B cell (primary cell): ENCODE measurements at regions not wholly inside any gene's neighbourhood (a gene's known extent, or its start where the extent isn't known, plus 50 kb on each side); places are given as distances from the start of the nearest gene placed in this dataset.

ENCODE experiments used
- ATAC-seq: fragments of 200-7000 bp; cut with Tn5 transposase; one replicate; pipeline ENCODE4 v1.10.0; 2021; ENCODE audit warnings: low read depth, mild to moderate bottlenecking, moderate number of reproducible peaks, moderate library complexity
- CTCF ChIA-PET: fragments of 350-600 bp; sonication (Branson Sonifier 250); formaldehyde crosslinking; loops from one replicate; lab custom pipeline; 2021; ENCODE audit warnings: antibody characterized with exemption, inconsistent platforms; lab: Charles Lee
- POLR2A ChIA-PET: fragments of 350-600 bp; sonication (Branson Sonifier 250); formaldehyde crosslinking; loops from one replicate; lab custom pipeline; 2021; ENCODE audit warnings: antibody characterized with exemption; lab: Charles Lee
- DNase-seq: peaks from one replicate; pipeline ENCODE4 v3.0.0; 2013
- H2AFZ ChIP-seq: 2 replicates; pipeline ENCODE4 v1.6.1; 2012; ENCODE audit warnings: mild to moderate bottlenecking, low read depth, low read length; ENCODE audit not compliant: insufficient read depth, poor library complexity, severe bottlenecking
- H3K27ac ChIP-seq, 2 donors: 1 replicate in 1 of 2; 2 replicates in 1 of 2; pipeline ENCODE4 v1.5.1; 2012 to 2013; ENCODE audit warnings: low read length in 2 of 2, mild to moderate bottlenecking in 2 of 2, moderate library complexity in 1 of 2
- H3K27me3 ChIP-seq, 4 experiments: fragments of 200-600 bp in 1 of 4; sonication (generic) in 1 of 4; replicated peaks in 1 of 4; 1 replicate in 2 of 4; 2 replicates in 2 of 4; pipeline versions ENCODE4 v1.6.1 to v1.7.0; 2013 to 2016; ENCODE audit warnings: low read length in 3 of 4, mild to moderate bottlenecking in 2 of 4, mixed read lengths in 1 of 4, moderate library complexity in 1 of 4; ENCODE audit not compliant: insufficient read depth in 4 of 4, control insufficient read depth in 3 of 4; ENCODE audit errors: control extremely low read depth in 1 of 4
- H3K36me3 ChIP-seq, 2 experiments: replicated peaks in 1 of 2; 1 replicate in 1 of 2; 2 replicates in 1 of 2; pipeline versions ENCODE4 v1.6.1 to v1.7.1; 2013; ENCODE audit warnings: low read length in 1 of 2; ENCODE audit not compliant: insufficient read depth in 2 of 2, control insufficient read depth in 1 of 2; ENCODE audit errors: control extremely low read depth in 1 of 2, extremely low read depth in 1 of 2
- H3K4me1 ChIP-seq, 2 donors: fragments of 200-600 bp in 1 of 2; sonication (generic) in 1 of 2; 1 replicate in 1 of 2; 2 replicates in 1 of 2; pipeline versions ENCODE4 v1.5.1 to v1.6.1; 2013 to 2017; ENCODE audit warnings: low read length in 2 of 2; ENCODE audit not compliant: control insufficient read depth in 2 of 2, insufficient read depth in 2 of 2
- H3K4me2 ChIP-seq: replicated peaks from 2 replicates; pipeline ENCODE3; 2012; ENCODE audit warnings: mild to moderate bottlenecking, low read depth, low read length; ENCODE audit not compliant: poor library complexity, severe bottlenecking
- H3K4me3 ChIP-seq, 5 experiments: fragments of 200-600 bp in 1 of 5; sonication (generic) in 1 of 5; 1 replicate in 3 of 5; 2 replicates in 2 of 5; pipeline versions ENCODE4 v1.5.1 to v1.7.0; 2011 to 2016; ENCODE audit warnings: low read length in 4 of 5, mild to moderate bottlenecking in 4 of 5, low read depth in 2 of 5, control low read depth in 1 of 5, moderate library complexity in 1 of 5; ENCODE audit not compliant: insufficient read depth in 1 of 5; ENCODE audit errors: control extremely low read depth in 1 of 5, extremely low read depth in 1 of 5
- H3K79me2 ChIP-seq: fragments of 200-600 bp; sonication (generic); one replicate; pipeline ENCODE4 v1.6.0; 2016; ENCODE audit warnings: low read length; ENCODE audit not compliant: control insufficient read depth, insufficient read depth
- H3K9ac ChIP-seq: fragments of 200-600 bp; sonication (generic); 2 replicates; pipeline ENCODE4 v1.6.1; 2017; ENCODE audit warnings: mild to moderate bottlenecking, low read length, moderate library complexity
- H3K9me3 ChIP-seq, 3 donors: one replicate each; pipeline versions ENCODE4 v1.6.1 to v1.7.1; 2013; ENCODE audit warnings: low read length in 2 of 3; ENCODE audit not compliant: control insufficient read depth in 2 of 3, insufficient read depth in 1 of 3; ENCODE audit errors: control extremely low read depth in 1 of 3
- H4K20me1 ChIP-seq: 2 replicates; pipeline ENCODE4 v1.6.0; 2012; ENCODE audit warnings: mild to moderate bottlenecking, low read length; ENCODE audit not compliant: insufficient read depth, control insufficient read depth, poor library complexity, severe bottlenecking
- H3K27ac Mint-ChIP-seq: one replicate; pipeline ENCODE4 v1.8.0; 2021; ENCODE audit warnings: mixed read lengths
- H3K27me3 Mint-ChIP-seq: one replicate; pipeline ENCODE4 v1.8.0; 2021; ENCODE audit warnings: mixed read lengths
- H3K4me1 Mint-ChIP-seq: one replicate; pipeline ENCODE4 v1.8.0; 2021; ENCODE audit warnings: mixed read lengths
- H3K4me3 Mint-ChIP-seq: one replicate; pipeline ENCODE4 v1.8.0; 2021; ENCODE audit warnings: mixed read lengths
- H3K9me3 Mint-ChIP-seq: one replicate; pipeline ENCODE4 v1.8.0; 2022; ENCODE audit warnings: mixed read lengths; ENCODE audit not compliant: insufficient read depth
- CTCF ChIP-seq: fragments of 200-600 bp; IDR thresholded peaks from one replicate; pipeline ENCODE4 v1.8.0; 2022; ENCODE audit warnings: antibody characterized with exemption, mild to moderate bottlenecking
- EZH2 ChIP-seq: IDR thresholded peaks from 2 replicates; pipeline ENCODE4 v1.6.1; 2012; ENCODE audit warnings: borderline replicate concordance, low read depth, mild to moderate bottlenecking, moderate library complexity, low read length; ENCODE audit not compliant: insufficient read depth, poor library complexity, severe bottlenecking
- WGBS: methylation state at CpG from one replicate; pipeline ENCODE4 v1.1.5; 2013; ENCODE audit warnings: missing lambda C conversion rate; ENCODE audit not compliant: insufficient coverage; 5-methylcytosine and 5-hydroxymethylcytosine counted together
- intact Hi-C: fragments of 100-400 bp; cut with micrococcal nuclease; formaldehyde crosslinking; loops from one replicate; pipeline ENCODE4 v1.10.0; 2022

- peaks cover 0 to 3% (median 0%) of the 10 kb centered on the region in 4 experiments for H3K27me3 ChIP-seq
- H3K79me2 ChIP-seq = no peaks in the 10 kb centered on the region
- no peaks in the 10 kb centered on the region for H3K4me1 ChIP-seq
- intact Hi-C loops = no loop called here
- H3K27ac ChIP-seq = no peak overlapping the region
- Mint-ChIP-seq H3K27me3 (no peaks in the 10 kb centered on the region), H3K27ac (no peak overlapping the region), H3K4me3 (no peak overlapping the region), H3K4me1 (no peaks in the 10 kb centered on the region), H3K9me3 (no peaks in the 10 kb centered on the region)
- no peak overlapping the region for H2AFZ ChIP-seq
- no peak for TF ChIP-seq EZH2
- H3K4me3 ChIP-seq = no peak overlapping the region
- no peak overlapping the region for H3K9ac ChIP-seq
- WGBS = 95% methylated on average over 5 of the region's 5 CpGs
- H3K4me2 ChIP-seq = no peak overlapping the region
- DNase-seq (no peak), ATAC-seq (no peak)
- ChIA-PET POLR2A (no interaction called here), CTCF (no interaction called here)
- no peaks in the 10 kb centered on the region for H3K36me3 ChIP-seq
- no peaks in the 10 kb centered on the region for H3K9me3 ChIP-seq
- H4K20me1 ChIP-seq = no peaks in the 10 kb centered on the region
Measured at GRCh38 chr12:28811457-28811856, 337.6 kb upstream of the FAR2 start.

- H3K27ac Mint-ChIP-seq = no peak overlapping the region
- no peaks in the 10 kb centered on the region for H3K4me1 ChIP-seq
- H3K9me3 ChIP-seq = peaks cover 0 to 7% (median 2%) of the 10 kb centered on the region in 3 donors
- ChIA-PET CTCF (no interaction called here), POLR2A (no interaction called here)
- H3K27ac ChIP-seq = no peak overlapping the region
- WGBS = 85% methylated on average over 4 of the region's 4 CpGs
- no peak overlapping the region for H3K9ac ChIP-seq
- TF ChIP-seq CTCF (no peak), EZH2 (no peak)
- ATAC-seq (no peak), DNase-seq (no peak)
- no peak overlapping the region for H2AFZ ChIP-seq
- no peaks in the 10 kb centered on the region for H3K9me3 Mint-ChIP-seq
- no peaks in the 10 kb centered on the region for H3K4me1 Mint-ChIP-seq
- no peak overlapping the region for H3K4me2 ChIP-seq
- intact Hi-C loops = no loop called here
- no peaks in the 10 kb centered on the region for H3K36me3 ChIP-seq
- no peak overlapping the region for H3K4me3 ChIP-seq
- H3K4me3 Mint-ChIP-seq = no peak overlapping the region
- no peaks in the 10 kb centered on the region for H3K27me3 ChIP-seq
- no peaks in the 10 kb centered on the region for H3K27me3 Mint-ChIP-seq
- no peaks in the 10 kb centered on the region for H4K20me1 ChIP-seq
- H3K79me2 ChIP-seq = no peaks in the 10 kb centered on the region
Measured at GRCh38 chr12:28814246-28814645, 334.8 kb upstream of the FAR2 start.
